ENCODE measurements at regions not wholly inside any gene's neighbourhood (a gene's known extent, or its start where the extent isn't known, plus 50 kb on each side); places are given as distances from the start of the nearest gene placed in this dataset.

DNA sequence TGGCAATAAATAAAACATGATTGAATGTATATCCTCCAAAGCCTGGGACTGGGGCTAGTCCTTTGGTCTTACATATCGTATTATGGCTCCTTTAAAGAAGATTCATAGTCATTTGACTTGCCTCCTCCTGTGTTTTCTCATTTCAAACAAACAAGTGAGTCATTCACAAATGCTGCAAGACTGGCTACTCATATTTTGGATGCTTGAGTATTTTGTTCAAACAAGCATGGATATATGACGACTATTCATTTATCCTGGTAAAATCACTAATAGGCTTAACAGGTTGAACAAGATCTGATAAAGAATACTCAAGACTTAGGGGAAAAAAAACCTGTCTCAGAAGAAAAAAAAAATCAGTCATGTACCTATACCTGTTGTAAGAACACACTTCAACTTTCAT, 111.1 kb upstream of the CCDC28A start:
- H3K4me3 ChIP-seq (ENCODE audit: low read depth in 1 of 3, low read length in 3 of 3), result no peak overlapping the region
- H3K9me3 ChIP-seq (ENCODE audit: control insufficient read depth in 4 of 4, low read length in 3 of 4), result no peaks in the 10 kb centered on the region
- DNase-seq (ENCODE audit: low spot score), result no peak
- H3K4me1 ChIP-seq (ENCODE audit: control insufficient read depth in 4 of 4, insufficient read depth in 4 of 4, low read length in 3 of 4), result peaks cover 1 to 17% (median 8%) of the 10 kb centered on the region in 4 donors
- H3K9ac ChIP-seq (ENCODE audit: low read depth in 1 of 2, low read length in 2 of 2), result no peak overlapping the region
- peak overlapping the region; percentile 16 to 40 for H3K27ac ChIP-seq (ENCODE audit: low read depth in 1 of 2, low read length in 2 of 2)
- no peaks in the 10 kb centered on the region for H3K36me3 ChIP-seq (ENCODE audit: control insufficient read depth in 4 of 4, insufficient read depth in 3 of 4, low read depth in 1 of 4, low read length in 3 of 4)
- WGBS, result 72% methylated on average over 2 of the region's 2 CpGs
- TF ChIP-seq, protein P1, sequence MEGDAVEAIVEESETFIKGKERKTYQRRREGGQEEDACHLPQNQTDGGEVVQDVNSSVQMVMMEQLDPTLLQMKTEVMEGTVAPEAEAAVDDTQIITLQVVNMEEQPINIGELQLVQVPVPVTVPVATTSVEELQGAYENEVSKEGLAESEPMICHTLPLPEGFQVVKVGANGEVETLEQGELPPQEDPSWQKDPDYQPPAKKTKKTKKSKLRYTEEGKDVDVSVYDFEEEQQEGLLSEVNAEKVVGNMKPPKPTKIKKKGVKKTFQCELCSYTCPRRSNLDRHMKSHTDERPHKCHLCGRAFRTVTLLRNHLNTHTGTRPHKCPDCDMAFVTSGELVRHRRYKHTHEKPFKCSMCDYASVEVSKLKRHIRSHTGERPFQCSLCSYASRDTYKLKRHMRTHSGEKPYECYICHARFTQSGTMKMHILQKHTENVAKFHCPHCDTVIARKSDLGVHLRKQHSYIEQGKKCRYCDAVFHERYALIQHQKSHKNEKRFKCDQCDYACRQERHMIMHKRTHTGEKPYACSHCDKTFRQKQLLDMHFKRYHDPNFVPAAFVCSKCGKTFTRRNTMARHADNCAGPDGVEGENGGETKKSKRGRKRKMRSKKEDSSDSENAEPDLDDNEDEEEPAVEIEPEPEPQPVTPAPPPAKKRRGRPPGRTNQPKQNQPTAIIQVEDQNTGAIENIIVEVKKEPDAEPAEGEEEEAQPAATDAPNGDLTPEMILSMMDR (IDR thresholded peaks at IDR 0.05; ENCODE audit: low read depth, low read length, missing input control), result no peak
- peak in 1 of 2 donors; percentile 42 for TF ChIP-seq JUND (IDR thresholded peaks at IDR 0.05)
- TF ChIP-seq, protein P2, sequence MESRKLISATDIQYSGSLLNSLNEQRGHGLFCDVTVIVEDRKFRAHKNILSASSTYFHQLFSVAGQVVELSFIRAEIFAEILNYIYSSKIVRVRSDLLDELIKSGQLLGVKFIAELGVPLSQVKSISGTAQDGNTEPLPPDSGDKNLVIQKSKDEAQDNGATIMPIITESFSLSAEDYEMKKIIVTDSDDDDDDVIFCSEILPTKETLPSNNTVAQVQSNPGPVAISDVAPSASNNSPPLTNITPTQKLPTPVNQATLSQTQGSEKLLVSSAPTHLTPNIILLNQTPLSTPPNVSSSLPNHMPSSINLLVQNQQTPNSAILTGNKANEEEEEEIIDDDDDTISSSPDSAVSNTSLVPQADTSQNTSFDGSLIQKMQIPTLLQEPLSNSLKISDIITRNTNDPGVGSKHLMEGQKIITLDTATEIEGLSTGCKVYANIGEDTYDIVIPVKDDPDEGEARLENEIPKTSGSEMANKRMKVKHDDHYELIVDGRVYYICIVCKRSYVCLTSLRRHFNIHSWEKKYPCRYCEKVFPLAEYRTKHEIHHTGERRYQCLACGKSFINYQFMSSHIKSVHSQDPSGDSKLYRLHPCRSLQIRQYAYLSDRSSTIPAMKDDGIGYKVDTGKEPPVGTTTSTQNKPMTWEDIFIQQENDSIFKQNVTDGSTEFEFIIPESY (IDR thresholded peaks at IDR 0.05), result no peak
- no peaks in the 10 kb centered on the region for H3K27me3 ChIP-seq (ENCODE audit: control insufficient read depth in 4 of 4, insufficient read depth in 4 of 4, low read length in 3 of 4)

DNA sequence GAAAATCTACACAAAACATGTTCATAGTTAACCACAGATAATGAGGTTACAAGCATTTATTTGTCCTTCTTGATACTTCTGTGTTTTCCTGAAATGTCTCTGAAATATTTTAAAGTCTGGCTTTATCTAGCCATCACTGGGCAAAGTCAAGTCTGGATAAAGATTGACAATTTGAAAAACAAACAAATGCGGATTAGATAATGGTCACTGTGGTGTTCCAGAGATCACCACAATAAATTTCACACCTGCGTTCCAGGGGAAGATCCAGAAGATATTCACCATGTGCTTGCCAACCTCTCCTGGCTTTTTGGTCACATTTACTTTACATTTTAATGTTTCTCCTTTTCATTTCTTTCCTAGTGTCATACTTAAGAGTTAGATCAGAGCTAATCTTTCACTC, 109.7 kb upstream of the CCDC28A start:
- 31% methylated on average over 2 of the region's 2 CpGs for WGBS
- H3K4me3 ChIP-seq (ENCODE audit: low read depth in 1 of 3, low read length in 3 of 3), result no peak overlapping the region

DNA sequence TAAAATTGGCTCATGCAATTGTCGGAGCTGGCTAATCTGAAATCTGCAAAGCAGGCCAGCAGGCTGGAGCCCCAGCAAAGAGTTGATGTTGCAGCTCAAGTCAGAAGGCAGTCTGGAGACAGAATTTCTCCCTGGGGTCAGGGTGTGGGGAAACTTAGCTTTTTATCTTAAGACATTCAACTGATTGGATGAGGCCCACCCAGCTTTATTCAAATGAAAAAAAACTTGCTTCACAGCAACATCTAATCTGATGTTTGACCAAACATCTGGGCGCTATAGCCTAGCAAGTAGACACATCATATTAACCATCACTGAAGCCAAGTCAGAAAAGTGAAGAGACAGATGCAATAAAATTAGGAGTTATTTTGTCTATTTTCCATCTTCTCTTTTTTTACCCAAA, 108.8 kb upstream of the CCDC28A start:
- 80% methylated on average over 2 of the region's 2 CpGs for WGBS
- H3K9me3 ChIP-seq (ENCODE audit: control insufficient read depth in 4 of 4, low read length in 3 of 4), result no peaks in the 10 kb centered on the region
- no peak overlapping the region for H3K4me3 ChIP-seq (ENCODE audit: low read depth in 1 of 3, low read length in 3 of 3)
- no peak overlapping the region for H3K9ac ChIP-seq (ENCODE audit: low read depth in 1 of 2, low read length in 2 of 2)
- H3K4me1 ChIP-seq (ENCODE audit: control insufficient read depth in 4 of 4, insufficient read depth in 4 of 4, low read length in 3 of 4), result peaks cover 3 to 17% (median 8%) of the 10 kb centered on the region in 4 donors
- H3K27ac ChIP-seq (ENCODE audit: low read depth in 1 of 2, low read length in 2 of 2), result peak overlapping the region; percentile 65 to 69
- no peaks in the 10 kb centered on the region for H3K36me3 ChIP-seq (ENCODE audit: control insufficient read depth in 4 of 4, insufficient read depth in 3 of 4, low read depth in 1 of 4, low read length in 3 of 4)
- DNase-seq (ENCODE audit: low spot score), result no peak
- H3K27me3 ChIP-seq (ENCODE audit: control insufficient read depth in 4 of 4, insufficient read depth in 4 of 4, low read length in 3 of 4), result no peaks in the 10 kb centered on the region
- no peak for TF ChIP-seq EGR1 (IDR thresholded peaks at IDR 0.05; ENCODE audit: low read depth in 2 of 2)
- no peak for TF ChIP-seq RXRA (IDR thresholded peaks at IDR 0.05)
- no peak for TF ChIP-seq RAD21 (IDR thresholded peaks at IDR 0.05)
- TF ChIP-seq HNF4G (IDR thresholded peaks at IDR 0.05), result no peak
- no peak for TF ChIP-seq TAF1 (conservative IDR thresholded peaks at IDR 0.05)
- TF ChIP-seq JUND (IDR thresholded peaks at IDR 0.05), result no peak
- TF ChIP-seq YY1 (IDR thresholded peaks at IDR 0.05), result no peak
- TF ChIP-seq NR2F2 (IDR thresholded peaks at IDR 0.05), result no peak
- TF ChIP-seq, protein P1 (IDR thresholded peaks at IDR 0.05; ENCODE audit: low read depth, low read length, missing input control), result no peak
- TF ChIP-seq SP1 (IDR thresholded peaks at IDR 0.05), result no peak
- TF ChIP-seq, protein P3, sequence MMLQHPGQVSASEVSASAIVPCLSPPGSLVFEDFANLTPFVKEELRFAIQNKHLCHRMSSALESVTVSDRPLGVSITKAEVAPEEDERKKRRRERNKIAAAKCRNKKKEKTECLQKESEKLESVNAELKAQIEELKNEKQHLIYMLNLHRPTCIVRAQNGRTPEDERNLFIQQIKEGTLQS (IDR thresholded peaks at IDR 0.05), result no peak
- TF ChIP-seq, protein P4, sequence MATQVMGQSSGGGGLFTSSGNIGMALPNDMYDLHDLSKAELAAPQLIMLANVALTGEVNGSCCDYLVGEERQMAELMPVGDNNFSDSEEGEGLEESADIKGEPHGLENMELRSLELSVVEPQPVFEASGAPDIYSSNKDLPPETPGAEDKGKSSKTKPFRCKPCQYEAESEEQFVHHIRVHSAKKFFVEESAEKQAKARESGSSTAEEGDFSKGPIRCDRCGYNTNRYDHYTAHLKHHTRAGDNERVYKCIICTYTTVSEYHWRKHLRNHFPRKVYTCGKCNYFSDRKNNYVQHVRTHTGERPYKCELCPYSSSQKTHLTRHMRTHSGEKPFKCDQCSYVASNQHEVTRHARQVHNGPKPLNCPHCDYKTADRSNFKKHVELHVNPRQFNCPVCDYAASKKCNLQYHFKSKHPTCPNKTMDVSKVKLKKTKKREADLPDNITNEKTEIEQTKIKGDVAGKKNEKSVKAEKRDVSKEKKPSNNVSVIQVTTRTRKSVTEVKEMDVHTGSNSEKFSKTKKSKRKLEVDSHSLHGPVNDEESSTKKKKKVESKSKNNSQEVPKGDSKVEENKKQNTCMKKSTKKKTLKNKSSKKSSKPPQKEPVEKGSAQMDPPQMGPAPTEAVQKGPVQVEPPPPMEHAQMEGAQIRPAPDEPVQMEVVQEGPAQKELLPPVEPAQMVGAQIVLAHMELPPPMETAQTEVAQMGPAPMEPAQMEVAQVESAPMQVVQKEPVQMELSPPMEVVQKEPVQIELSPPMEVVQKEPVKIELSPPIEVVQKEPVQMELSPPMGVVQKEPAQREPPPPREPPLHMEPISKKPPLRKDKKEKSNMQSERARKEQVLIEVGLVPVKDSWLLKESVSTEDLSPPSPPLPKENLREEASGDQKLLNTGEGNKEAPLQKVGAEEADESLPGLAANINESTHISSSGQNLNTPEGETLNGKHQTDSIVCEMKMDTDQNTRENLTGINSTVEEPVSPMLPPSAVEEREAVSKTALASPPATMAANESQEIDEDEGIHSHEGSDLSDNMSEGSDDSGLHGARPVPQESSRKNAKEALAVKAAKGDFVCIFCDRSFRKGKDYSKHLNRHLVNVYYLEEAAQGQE (IDR thresholded peaks at IDR 0.05), result no peak
- TF ChIP-seq GABPA (IDR thresholded peaks at IDR 0.05 in 1 of 2, conservative IDR thresholded peaks at IDR 0.05 in 1 of 2), result no peak
- no peak for TF ChIP-seq HNF4A (conservative IDR thresholded peaks at IDR 0.05)
- TF ChIP-seq FOXA2 (IDR thresholded peaks at IDR 0.05), result no peak

More for the DNA sequence above, 109.7 kb upstream of the CCDC28A start:
- no peaks in the 10 kb centered on the region for H3K36me3 ChIP-seq (ENCODE audit: control insufficient read depth in 4 of 4, insufficient read depth in 3 of 4, low read depth in 1 of 4, low read length in 3 of 4)
- no peak for DNase-seq (ENCODE audit: low spot score)
- peak overlapping the region; percentile 65 to 69 for H3K27ac ChIP-seq (ENCODE audit: low read depth in 1 of 2, low read length in 2 of 2)
- H3K9ac ChIP-seq (ENCODE audit: low read depth in 1 of 2, low read length in 2 of 2), result no peak overlapping the region
- no peaks in the 10 kb centered on the region for H3K9me3 ChIP-seq (ENCODE audit: control insufficient read depth in 4 of 4, low read length in 3 of 4)
- H3K4me1 ChIP-seq (ENCODE audit: control insufficient read depth in 4 of 4, insufficient read depth in 4 of 4, low read length in 3 of 4), result peaks cover 3 to 17% (median 8%) of the 10 kb centered on the region in 4 donors
- H3K27me3 ChIP-seq (ENCODE audit: control insufficient read depth in 4 of 4, insufficient read depth in 4 of 4, low read length in 3 of 4), result no peaks in the 10 kb centered on the region
- no peak for TF ChIP-seq EGR1 (IDR thresholded peaks at IDR 0.05; ENCODE audit: low read depth in 2 of 2)
- TF ChIP-seq HNF4A (conservative IDR thresholded peaks at IDR 0.05), result peak; percentile 22 to 69
- TF ChIP-seq, protein P5, sequence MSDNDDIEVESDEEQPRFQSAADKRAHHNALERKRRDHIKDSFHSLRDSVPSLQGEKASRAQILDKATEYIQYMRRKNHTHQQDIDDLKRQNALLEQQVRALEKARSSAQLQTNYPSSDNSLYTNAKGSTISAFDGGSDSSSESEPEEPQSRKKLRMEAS (IDR thresholded peaks at IDR 0.05), result peak; percentile 77
- TF ChIP-seq YY1 (IDR thresholded peaks at IDR 0.05), result peak; percentile 44
- no peak for TF ChIP-seq FOXA2 (IDR thresholded peaks at IDR 0.05)
- peak in 1 of 2 donors; percentile 30 for TF ChIP-seq RXRA (IDR thresholded peaks at IDR 0.05)
- no peak for TF ChIP-seq NR2F2 (IDR thresholded peaks at IDR 0.05)
